ENCODE measurements at regions not wholly inside any gene's neighbourhood (a gene's known extent, or its start where the extent isn't known, plus 50 kb on each side); places are given as distances from the start of the nearest gene placed in this dataset.

GRCh38 chr3:68007621-68008226, 353.3 kb upstream of the SUCLG2 start (continued):
- TF ChIP-seq E2F6 (IDR thresholded peaks at IDR 0.05) (peak; percentile 24; the same call in 1 of the 2 replicates), NANOG (IDR thresholded peaks at IDR 0.05; ENCODE audit: insufficient read depth, low read depth, low read length, poor library complexity, severe bottlenecking) (no peak)
